GM21723 (cell line): ENCODE measurements at regions not wholly inside any gene's neighbourhood (a gene's known extent, or its start where the extent isn't known, plus 50 kb on each side); places are given as distances from the start of the nearest gene placed in this dataset.

Experiments used
- ATAC-seq: cut with Tn5 transposase; IDR thresholded peaks from one replicate; pipeline ENCODE4 v1.9.1; 2021; ENCODE audit warnings: mild to moderate bottlenecking, moderate library complexity; ENCODE audit not compliant: unreplicated experiment

- ATAC-seq = no peak
These were observed 51.4 kb upstream of the MSX1 start for GRCh38 chr4:4808086-4808485.

- ATAC-seq = no peak
These were observed 53.6 kb upstream of the MSX1 start for GRCh38 chr4:4805887-4806286.

GRCh38 chr4:4803912-4804296 is 55.6 kb upstream of the MSX1 start:
- ATAC-seq = no peak

- no peak for ATAC-seq
These were observed 56.1 kb upstream of the MSX1 start for GRCh38 chr4:4803216-4803911.

- ATAC-seq = no peak
These were observed 58.6 kb upstream of the MSX1 start for GRCh38 chr4:4800646-4801408.

GRCh38 chr4:4794421-4794820 is 65.0 kb upstream of the MSX1 start:
- no peak for ATAC-seq

GRCh38 chr4:4792466-4792865 is 67.0 kb upstream of the MSX1 start:
- no peak for ATAC-seq

GRCh38 chr4:4791299-4792111 is 68.0 kb upstream of the MSX1 start:
- no peak for ATAC-seq

- ATAC-seq = no peak
These were observed 70.0 kb upstream of the MSX1 start for GRCh38 chr4:4789462-4789861.

- ATAC-seq = no peak
These were observed 70.9 kb upstream of the MSX1 start for GRCh38 chr4:4788573-4788972.

GRCh38 chr4:4787421-4787820 is 72.0 kb upstream of the MSX1 start:
- no peak for ATAC-seq

- ATAC-seq = no peak
These were observed 75.1 kb upstream of the MSX1 start for GRCh38 chr4:4784379-4784778.

- no peak for ATAC-seq
These were observed 75.6 kb upstream of the MSX1 start for GRCh38 chr4:4783847-4784246.

- no peak for ATAC-seq
These were observed 76.5 kb upstream of the MSX1 start for GRCh38 chr4:4782969-4783368.

- ATAC-seq = no peak
These were observed 77.3 kb upstream of the MSX1 start for GRCh38 chr4:4781936-4782707.

- ATAC-seq = no peak
These were observed 78.7 kb upstream of the MSX1 start for GRCh38 chr4:4780729-4781244.

GRCh38 chr4:4779486-4779885 is 80.0 kb upstream of the MSX1 start:
- no peak for ATAC-seq

GRCh38 chr4:4779054-4779453 is 80.4 kb upstream of the MSX1 start:
- ATAC-seq = no peak

GRCh38 chr4:4778554-4778953 is 80.9 kb upstream of the MSX1 start:
- no peak for ATAC-seq

- ATAC-seq = no peak
These were observed 82.5 kb upstream of the MSX1 start for GRCh38 chr4:4776934-4777333.

GRCh38 chr4:4776335-4776734 is 83.1 kb upstream of the MSX1 start:
- ATAC-seq = no peak
